GM23338 (cell line): ENCODE measurements at regions not wholly inside any gene's neighbourhood (a gene's known extent, or its start where the extent isn't known, plus 50 kb on each side); places are given as distances from the start of the nearest gene placed in this dataset.

Experiments
- ATAC-seq: fragments of 200-7000 bp; cut with Tn5 transposase; 3 replicates; pipeline ENCODE4 v1.9.1; 2020
- DNase-seq: peaks from one replicate; pipeline ENCODE4 v3.0.0-alpha.2; 2015; ENCODE audit warnings: low spot score
- H2AFZ ChIP-seq: fragments of 200-600 bp; sonication (generic); 2 replicates; pipeline ENCODE4 v1.8.0; 2016; ENCODE audit warnings: antibody characterized with exemption, mild to moderate bottlenecking, moderate library complexity
- H3F3A ChIP-seq: fragments of 200-600 bp; sonication (generic); replicated peaks from 2 replicates; pipeline ENCODE4 v1.8.0; 2017; ENCODE audit warnings: antibody characterized with exemption, mixed run types, low read depth
- H3K27ac ChIP-seq: fragments of 200-600 bp; sonication (generic); 2 replicates; pipeline ENCODE4 v1.6.1; 2016; ENCODE audit warnings: low read depth
- H3K27me3 ChIP-seq: fragments of 200-600 bp; sonication (generic); 2 replicates; pipeline ENCODE4 v1.8.0; 2016; ENCODE audit warnings: mild to moderate bottlenecking, mixed run types, moderate library complexity; ENCODE audit not compliant: insufficient read depth
- H3K36me3 ChIP-seq: fragments of 200-600 bp; sonication (generic); 2 replicates; pipeline ENCODE4 v1.8.0; 2016; ENCODE audit warnings: mild to moderate bottlenecking; ENCODE audit not compliant: insufficient read depth
- H3K4me1 ChIP-seq: fragments of 200-600 bp; sonication (generic); 2 replicates; pipeline ENCODE4 v1.8.0; 2016; ENCODE audit warnings: mild to moderate bottlenecking, moderate library complexity; ENCODE audit not compliant: insufficient read depth
- H3K4me2 ChIP-seq: fragments of 200-600 bp; sonication (generic); 2 replicates; pipeline ENCODE4 v1.7.1; 2017; ENCODE audit warnings: mixed run types
- H3K4me3 ChIP-seq: fragments of 200-600 bp; sonication (generic); 2 replicates; pipeline ENCODE4 v1.6.1; 2016; ENCODE audit warnings: mixed run types
- H3K79me2 ChIP-seq: fragments of 200-600 bp; sonication (generic); replicated peaks from 2 replicates; pipeline ENCODE4 v1.8.0; 2017; ENCODE audit warnings: mild to moderate bottlenecking; ENCODE audit not compliant: insufficient read depth
- H3K9me2 ChIP-seq: fragments of 200-600 bp; sonication (generic); 2 replicates; pipeline ENCODE4 v1.8.0; 2017; ENCODE audit not compliant: insufficient read depth
- H4K20me1 ChIP-seq: fragments of 200-600 bp; sonication (generic); replicated peaks from 2 replicates; pipeline ENCODE4 v1.8.0; 2017; ENCODE audit warnings: mild to moderate bottlenecking; ENCODE audit not compliant: insufficient read depth
- H3K27ac Mint-ChIP-seq: 2 replicates; pipeline ENCODE4 v1.8.0; 2020; ENCODE audit warnings: inconsistent platforms, mild to moderate bottlenecking, moderate library complexity, mixed read lengths
- H3K27me3 Mint-ChIP-seq: 3 replicates; pipeline ENCODE4 v1.8.0; 2022; ENCODE audit warnings: low read depth, mild to moderate bottlenecking, moderate library complexity, mixed read lengths, inconsistent platforms; ENCODE audit not compliant: insufficient read depth, poor library complexity
- H3K36me3 Mint-ChIP-seq: 3 replicates; pipeline ENCODE4 v1.8.0; 2021; ENCODE audit warnings: low read depth, mild to moderate bottlenecking, inconsistent platforms, moderate library complexity, mixed read lengths
- H3K4me1 Mint-ChIP-seq: 3 replicates; pipeline ENCODE4 v1.8.0; 2020; ENCODE audit warnings: mild to moderate bottlenecking, inconsistent platforms, mixed read lengths
- H3K4me3 Mint-ChIP-seq: 3 replicates; pipeline ENCODE4 v1.8.0; 2021; ENCODE audit warnings: moderate library complexity, mild to moderate bottlenecking, inconsistent platforms, mixed read lengths
- H3K9me3 Mint-ChIP-seq: 3 replicates; pipeline ENCODE4 v1.8.0; 2020; ENCODE audit warnings: moderate library complexity, mild to moderate bottlenecking, inconsistent platforms, mixed read lengths
- EZH2phosphoT487 ChIP-seq: fragments of 200-600 bp; sonication (generic); IDR thresholded peaks from one replicate; pipeline ENCODE4 v1.8.1; 2018; ENCODE audit warnings: antibody characterized with exemption; ENCODE audit not compliant: unreplicated experiment
- TF ChIP-seq, protein P1 (sequence below): fragments of 250-450 bp; sonication (Bioruptor Pico); IDR thresholded peaks from 2 replicates; pipeline ENCODE4 v1.5.0; 2020; ENCODE audit warnings: mild to moderate bottlenecking, moderate library complexity
- TF ChIP-seq, protein P2 (sequence below): IDR thresholded peaks from 2 replicates; pipeline ENCODE4 v1.6.1; 2016; ENCODE audit warnings: antibody characterized with exemption

DNA sequence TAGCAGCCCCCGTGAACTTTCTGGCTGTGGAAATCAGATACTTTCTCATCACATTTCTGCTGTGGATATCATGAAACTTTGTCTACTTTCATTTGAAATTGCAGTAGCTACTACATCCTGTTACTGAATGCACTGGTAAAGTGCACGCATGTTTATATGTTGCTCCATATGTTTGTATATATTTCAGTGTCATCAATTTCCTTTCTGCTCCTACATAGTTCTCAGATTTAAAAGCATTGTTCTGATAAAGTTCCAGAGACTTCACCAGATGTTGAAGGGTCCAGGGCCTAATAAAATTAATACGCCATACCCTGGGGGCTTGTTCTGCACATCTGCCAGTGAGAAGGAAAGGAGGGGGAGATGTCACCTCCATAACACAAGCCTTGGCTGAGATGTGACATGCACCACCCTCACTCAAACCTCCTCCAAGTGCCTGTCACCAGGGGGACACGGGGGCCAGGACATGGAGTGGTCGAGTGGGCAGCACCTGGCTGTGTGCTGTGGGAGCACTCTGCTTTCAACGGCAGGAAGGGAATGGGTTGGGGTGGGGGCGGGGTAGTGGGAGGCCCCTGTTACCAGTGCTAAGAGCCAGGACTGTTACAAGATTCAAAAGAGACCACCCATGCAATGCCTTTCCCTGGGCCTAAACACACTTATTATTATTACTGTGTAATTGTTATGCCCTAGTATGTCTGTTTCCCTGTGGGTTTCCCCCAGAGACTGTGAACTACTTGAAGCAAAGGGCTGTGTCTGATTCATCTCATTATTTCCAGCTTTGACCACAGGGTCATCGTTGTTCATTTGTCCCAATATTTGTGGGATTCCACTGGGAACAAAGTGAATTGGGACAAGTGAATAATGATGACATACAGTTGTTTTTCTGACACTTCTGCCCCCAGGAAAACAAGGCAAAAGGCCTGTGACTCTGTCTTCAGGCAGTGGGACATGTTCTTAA is 193.4 kb downstream of the FOXL1 start:
- ATAC-seq (no peak), DNase-seq (no peak)
- no peaks in the 10 kb centered on the region for H3K27me3 ChIP-seq
- no peaks in the 10 kb centered on the region for H3K36me3 ChIP-seq
- no peaks in the 10 kb centered on the region for H4K20me1 ChIP-seq
- no peaks in the 10 kb centered on the region for H3K9me3 Mint-ChIP-seq
- no peak overlapping the region for H3K27ac ChIP-seq
- H3K9me2 ChIP-seq, result no peaks in the 10 kb centered on the region
- no peak overlapping the region for H3K4me3 Mint-ChIP-seq
- no peaks in the 10 kb centered on the region for H3K79me2 ChIP-seq
- no peak for TF ChIP-seq EZH2phosphoT487
- TF ChIP-seq, protein P1, sequence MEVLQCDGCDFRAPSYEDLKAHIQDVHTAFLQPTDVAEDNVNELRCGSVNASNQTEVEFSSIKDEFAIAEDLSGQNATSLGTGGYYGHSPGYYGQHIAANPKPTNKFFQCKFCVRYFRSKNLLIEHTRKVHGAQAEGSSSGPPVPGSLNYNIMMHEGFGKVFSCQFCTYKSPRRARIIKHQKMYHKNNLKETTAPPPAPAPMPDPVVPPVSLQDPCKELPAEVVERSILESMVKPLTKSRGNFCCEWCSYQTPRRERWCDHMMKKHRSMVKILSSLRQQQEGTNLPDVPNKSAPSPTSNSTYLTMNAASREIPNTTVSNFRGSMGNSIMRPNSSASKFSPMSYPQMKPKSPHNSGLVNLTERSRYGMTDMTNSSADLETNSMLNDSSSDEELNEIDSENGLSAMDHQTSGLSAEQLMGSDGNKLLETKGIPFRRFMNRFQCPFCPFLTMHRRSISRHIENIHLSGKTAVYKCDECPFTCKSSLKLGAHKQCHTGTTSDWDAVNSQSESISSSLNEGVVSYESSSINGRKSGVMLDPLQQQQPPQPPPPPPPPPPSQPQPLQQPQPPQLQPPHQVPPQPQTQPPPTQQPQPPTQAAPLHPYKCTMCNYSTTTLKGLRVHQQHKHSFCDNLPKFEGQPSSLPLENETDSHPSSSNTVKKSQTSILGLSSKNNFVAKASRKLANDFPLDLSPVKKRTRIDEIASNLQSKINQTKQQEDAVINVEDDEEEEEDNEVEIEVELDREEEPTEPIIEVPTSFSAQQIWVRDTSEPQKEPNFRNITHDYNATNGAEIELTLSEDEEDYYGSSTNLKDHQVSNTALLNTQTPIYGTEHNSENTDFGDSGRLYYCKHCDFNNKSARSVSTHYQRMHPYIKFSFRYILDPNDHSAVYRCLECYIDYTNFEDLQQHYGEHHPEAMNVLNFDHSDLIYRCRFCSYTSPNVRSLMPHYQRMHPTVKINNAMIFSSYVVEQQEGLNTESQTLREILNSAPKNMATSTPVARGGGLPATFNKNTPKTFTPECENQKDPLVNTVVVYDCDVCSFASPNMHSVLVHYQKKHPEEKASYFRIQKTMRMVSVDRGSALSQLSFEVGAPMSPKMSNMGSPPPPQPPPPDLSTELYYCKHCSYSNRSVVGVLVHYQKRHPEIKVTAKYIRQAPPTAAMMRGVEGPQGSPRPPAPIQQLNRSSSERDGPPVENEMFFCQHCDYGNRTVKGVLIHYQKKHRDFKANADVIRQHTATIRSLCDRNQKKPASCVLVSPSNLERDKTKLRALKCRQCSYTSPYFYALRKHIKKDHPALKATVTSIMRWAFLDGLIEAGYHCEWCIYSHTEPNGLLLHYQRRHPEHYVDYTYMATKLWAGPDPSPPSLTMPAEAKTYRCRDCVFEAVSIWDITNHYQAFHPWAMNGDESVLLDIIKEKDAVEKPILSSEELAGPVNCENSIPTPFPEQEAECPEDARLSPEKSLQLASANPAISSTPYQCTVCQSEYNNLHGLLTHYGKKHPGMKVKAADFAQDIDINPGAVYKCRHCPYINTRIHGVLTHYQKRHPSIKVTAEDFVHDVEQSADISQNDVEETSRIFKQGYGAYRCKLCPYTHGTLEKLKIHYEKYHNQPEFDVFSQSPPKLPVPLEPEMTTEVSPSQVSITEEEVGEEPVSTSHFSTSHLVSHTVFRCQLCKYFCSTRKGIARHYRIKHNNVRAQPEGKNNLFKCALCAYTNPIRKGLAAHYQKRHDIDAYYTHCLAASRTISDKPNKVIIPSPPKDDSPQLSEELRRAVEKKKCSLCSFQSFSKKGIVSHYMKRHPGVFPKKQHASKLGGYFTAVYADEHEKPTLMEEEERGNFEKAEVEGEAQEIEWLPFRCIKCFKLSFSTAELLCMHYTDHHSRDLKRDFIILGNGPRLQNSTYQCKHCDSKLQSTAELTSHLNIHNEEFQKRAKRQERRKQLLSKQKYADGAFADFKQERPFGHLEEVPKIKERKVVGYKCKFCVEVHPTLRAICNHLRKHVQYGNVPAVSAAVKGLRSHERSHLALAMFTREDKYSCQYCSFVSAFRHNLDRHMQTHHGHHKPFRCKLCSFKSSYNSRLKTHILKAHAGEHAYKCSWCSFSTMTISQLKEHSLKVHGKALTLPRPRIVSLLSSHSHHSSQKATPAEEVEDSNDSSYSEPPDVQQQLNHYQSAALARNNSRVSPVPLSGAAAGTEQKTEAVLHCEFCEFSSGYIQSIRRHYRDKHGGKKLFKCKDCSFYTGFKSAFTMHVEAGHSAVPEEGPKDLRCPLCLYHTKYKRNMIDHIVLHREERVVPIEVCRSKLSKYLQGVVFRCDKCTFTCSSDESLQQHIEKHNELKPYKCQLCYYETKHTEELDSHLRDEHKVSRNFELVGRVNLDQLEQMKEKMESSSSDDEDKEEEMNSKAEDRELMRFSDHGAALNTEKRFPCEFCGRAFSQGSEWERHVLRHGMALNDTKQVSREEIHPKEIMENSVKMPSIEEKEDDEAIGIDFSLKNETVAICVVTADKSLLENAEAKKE, result no peak
- TF ChIP-seq, protein P2, sequence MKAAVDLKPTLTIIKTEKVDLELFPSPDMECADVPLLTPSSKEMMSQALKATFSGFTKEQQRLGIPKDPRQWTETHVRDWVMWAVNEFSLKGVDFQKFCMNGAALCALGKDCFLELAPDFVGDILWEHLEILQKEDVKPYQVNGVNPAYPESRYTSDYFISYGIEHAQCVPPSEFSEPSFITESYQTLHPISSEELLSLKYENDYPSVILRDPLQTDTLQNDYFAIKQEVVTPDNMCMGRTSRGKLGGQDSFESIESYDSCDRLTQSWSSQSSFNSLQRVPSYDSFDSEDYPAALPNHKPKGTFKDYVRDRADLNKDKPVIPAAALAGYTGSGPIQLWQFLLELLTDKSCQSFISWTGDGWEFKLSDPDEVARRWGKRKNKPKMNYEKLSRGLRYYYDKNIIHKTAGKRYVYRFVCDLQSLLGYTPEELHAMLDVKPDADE, result no peak
- no peaks in the 10 kb centered on the region for H3F3A ChIP-seq
- H3K27ac Mint-ChIP-seq, result no peak overlapping the region
- H3K4me2 ChIP-seq, result no peak overlapping the region
- H2AFZ ChIP-seq, result no peak overlapping the region
- H3K4me1 ChIP-seq, result no peaks in the 10 kb centered on the region
- no peaks in the 10 kb centered on the region for H3K36me3 Mint-ChIP-seq
- H3K27me3 Mint-ChIP-seq, result peaks cover 4% of the 10 kb centered on the region
- peaks cover 3% of the 10 kb centered on the region; the same call in 1 of the 3 replicates for H3K4me1 Mint-ChIP-seq
- H3K4me3 ChIP-seq, result no peak overlapping the region
